ENCODE measurements at regions not wholly inside any gene's neighbourhood (a gene's known extent, or its start where the extent isn't known, plus 50 kb on each side); places are given as distances from the start of the nearest gene placed in this dataset.

DNA sequence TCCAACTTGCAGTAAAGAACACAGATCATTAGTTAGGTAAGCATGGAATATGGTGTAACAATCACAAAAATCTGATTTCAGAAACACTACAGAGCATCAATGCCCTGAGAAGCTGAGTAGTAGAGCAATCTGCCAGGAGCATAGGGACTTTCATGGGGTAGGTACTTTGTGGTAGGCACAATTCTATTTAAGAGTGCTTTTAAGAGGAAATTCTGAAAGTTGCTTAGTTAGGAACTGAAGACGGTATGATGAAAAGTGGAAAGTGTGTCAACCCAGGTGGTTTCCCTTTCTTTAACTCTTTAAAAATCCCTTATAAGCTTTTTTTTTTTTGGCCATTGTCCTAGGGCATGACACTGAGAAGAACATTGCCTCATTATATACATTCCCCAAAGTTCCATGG, 535.7 kb upstream of the FBXO33 start:
- Mint-ChIP-seq H3K4me1 (no peaks in the 10 kb centered on the region), H3K36me3 (ENCODE audit: low read depth) (no peaks in the 10 kb centered on the region), H3K9me3 (peaks cover 6% of the 10 kb centered on the region), H3K4me3 (no peak overlapping the region), H3K27me3 (ENCODE audit: low read depth) (no peaks in the 10 kb centered on the region), H3K27ac (ENCODE audit: unreplicated experiment) (no peak overlapping the region)
- TF ChIP-seq, protein P1, sequence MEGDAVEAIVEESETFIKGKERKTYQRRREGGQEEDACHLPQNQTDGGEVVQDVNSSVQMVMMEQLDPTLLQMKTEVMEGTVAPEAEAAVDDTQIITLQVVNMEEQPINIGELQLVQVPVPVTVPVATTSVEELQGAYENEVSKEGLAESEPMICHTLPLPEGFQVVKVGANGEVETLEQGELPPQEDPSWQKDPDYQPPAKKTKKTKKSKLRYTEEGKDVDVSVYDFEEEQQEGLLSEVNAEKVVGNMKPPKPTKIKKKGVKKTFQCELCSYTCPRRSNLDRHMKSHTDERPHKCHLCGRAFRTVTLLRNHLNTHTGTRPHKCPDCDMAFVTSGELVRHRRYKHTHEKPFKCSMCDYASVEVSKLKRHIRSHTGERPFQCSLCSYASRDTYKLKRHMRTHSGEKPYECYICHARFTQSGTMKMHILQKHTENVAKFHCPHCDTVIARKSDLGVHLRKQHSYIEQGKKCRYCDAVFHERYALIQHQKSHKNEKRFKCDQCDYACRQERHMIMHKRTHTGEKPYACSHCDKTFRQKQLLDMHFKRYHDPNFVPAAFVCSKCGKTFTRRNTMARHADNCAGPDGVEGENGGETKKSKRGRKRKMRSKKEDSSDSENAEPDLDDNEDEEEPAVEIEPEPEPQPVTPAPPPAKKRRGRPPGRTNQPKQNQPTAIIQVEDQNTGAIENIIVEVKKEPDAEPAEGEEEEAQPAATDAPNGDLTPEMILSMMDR (conservative IDR thresholded peaks at IDR 0.05): no peak
- no peak for DNase-seq (ENCODE audit: low read depth, low spot score)

DNA sequence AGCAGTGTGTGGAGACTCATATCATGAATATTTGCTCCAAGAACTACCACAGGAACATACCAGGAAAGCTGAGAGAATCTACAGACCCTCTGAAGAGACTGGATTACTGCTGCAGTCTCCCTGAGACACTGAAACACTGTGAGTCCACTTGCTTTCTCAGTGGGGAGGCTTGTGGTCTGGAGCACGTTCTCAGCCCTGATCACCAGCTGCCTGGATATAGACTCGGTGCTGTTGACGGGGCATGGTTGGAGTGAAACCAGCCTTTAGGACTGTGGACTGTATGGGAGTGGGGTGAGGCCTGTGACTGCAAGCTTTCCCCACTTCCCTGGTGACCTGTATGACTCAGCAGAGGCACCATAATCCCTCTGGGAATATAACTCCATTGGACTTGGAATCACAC, 525.8 kb upstream of the FBXO33 start:
- H3K27me3 Mint-ChIP-seq (ENCODE audit: low read depth): no peaks in the 10 kb centered on the region
- TF ChIP-seq, protein P1 (conservative IDR thresholded peaks at IDR 0.05): no peak
- no peak overlapping the region for H3K27ac Mint-ChIP-seq (ENCODE audit: unreplicated experiment)
- H3K36me3 Mint-ChIP-seq (ENCODE audit: low read depth): peaks cover 6% of the 10 kb centered on the region
- H3K4me3 Mint-ChIP-seq: no peak overlapping the region
- no peaks in the 10 kb centered on the region for H3K4me1 Mint-ChIP-seq
- H3K9me3 Mint-ChIP-seq: peaks cover 17% of the 10 kb centered on the region
- no peak for DNase-seq (ENCODE audit: low read depth, low spot score)

DNA sequence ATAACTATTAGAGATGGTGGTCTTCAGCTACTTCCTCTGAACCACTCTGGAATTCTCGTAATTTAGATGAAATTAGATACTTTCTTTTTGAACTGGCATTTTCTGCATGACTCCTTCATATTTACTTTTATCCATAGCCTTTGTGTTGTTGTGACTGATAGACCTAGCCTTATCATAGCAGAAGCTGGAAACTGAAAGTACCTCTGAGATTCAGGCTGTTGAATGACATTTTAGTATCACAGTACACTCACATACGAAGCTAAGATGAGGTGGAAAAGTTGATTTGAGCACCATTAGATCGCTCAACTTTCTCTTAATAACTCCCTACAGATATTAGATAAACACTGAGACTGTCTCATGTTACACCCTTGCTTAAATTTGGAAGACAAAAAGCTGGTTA, 525.1 kb upstream of the FBXO33 start:
- no peaks in the 10 kb centered on the region for H3K4me1 Mint-ChIP-seq
- H3K27me3 Mint-ChIP-seq (ENCODE audit: low read depth): no peaks in the 10 kb centered on the region
- H3K9me3 Mint-ChIP-seq: peaks cover 17% of the 10 kb centered on the region
- H3K36me3 Mint-ChIP-seq (ENCODE audit: low read depth): peaks cover 11% of the 10 kb centered on the region
- TF ChIP-seq, protein P1 (conservative IDR thresholded peaks at IDR 0.05): no peak
- H3K27ac Mint-ChIP-seq (ENCODE audit: unreplicated experiment): peak overlapping the region; percentile 20
- H3K4me3 Mint-ChIP-seq: no peak overlapping the region
- no peak for DNase-seq (ENCODE audit: low read depth, low spot score)

DNA sequence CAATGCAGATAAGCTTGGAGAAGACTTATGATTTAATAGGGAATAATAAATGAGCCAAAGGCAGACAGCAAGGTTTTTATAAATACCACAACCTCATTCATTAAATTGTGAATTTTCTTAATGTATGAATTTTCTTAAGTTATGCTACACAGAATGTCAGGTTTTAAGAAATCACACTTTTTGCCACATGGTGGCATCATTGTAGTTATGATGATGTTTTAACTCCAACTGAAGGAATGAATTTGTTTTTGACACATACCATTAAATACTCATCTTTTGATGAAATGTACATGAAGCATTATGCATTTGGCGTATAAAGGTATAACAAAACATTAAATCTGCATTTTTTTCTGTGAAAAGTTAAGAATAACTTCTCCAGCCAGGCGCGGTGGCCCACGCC, 524.1 kb upstream of the FBXO33 start:
- H3K4me1 Mint-ChIP-seq: no peaks in the 10 kb centered on the region
- TF ChIP-seq, protein P1 (conservative IDR thresholded peaks at IDR 0.05): peak; percentile 40
- DNase-seq (ENCODE audit: low read depth, low spot score): no peak
- peaks cover 8% of the 10 kb centered on the region for H3K36me3 Mint-ChIP-seq (ENCODE audit: low read depth)
- H3K27me3 Mint-ChIP-seq (ENCODE audit: low read depth): no peaks in the 10 kb centered on the region
- no peak overlapping the region for H3K4me3 Mint-ChIP-seq
- H3K27ac Mint-ChIP-seq (ENCODE audit: unreplicated experiment): no peak overlapping the region
- peaks cover 14% of the 10 kb centered on the region for H3K9me3 Mint-ChIP-seq

DNA sequence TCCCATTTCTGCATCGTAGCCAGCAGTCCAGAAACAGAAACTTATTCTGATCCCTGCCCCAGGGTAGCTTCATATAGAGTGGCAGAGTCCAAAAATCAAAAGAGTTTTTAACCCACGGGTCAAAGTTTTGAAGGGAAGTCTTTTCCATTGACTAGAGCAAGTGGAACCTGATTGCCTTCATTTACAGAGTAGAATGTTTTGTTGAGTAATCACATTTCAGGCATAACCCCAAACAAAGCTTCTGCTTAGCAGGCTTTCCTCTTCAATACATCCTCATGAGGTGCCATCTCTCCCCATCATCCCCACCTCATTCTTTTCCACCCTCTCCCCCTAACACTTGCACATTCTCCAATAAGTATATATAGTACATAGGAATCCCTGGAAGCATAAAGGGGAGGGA, 516.0 kb upstream of the FBXO33 start:
- Mint-ChIP-seq H3K4me1 (no peaks in the 10 kb centered on the region), H3K27me3 (ENCODE audit: low read depth) (no peaks in the 10 kb centered on the region), H3K4me3 (no peak overlapping the region), H3K9me3 (peaks cover 8% of the 10 kb centered on the region), H3K27ac (ENCODE audit: unreplicated experiment) (no peak overlapping the region), H3K36me3 (ENCODE audit: low read depth) (peaks cover 6% of the 10 kb centered on the region)
- TF ChIP-seq, protein P1 (conservative IDR thresholded peaks at IDR 0.05): no peak
- no peak for DNase-seq (ENCODE audit: low read depth, low spot score)

DNA sequence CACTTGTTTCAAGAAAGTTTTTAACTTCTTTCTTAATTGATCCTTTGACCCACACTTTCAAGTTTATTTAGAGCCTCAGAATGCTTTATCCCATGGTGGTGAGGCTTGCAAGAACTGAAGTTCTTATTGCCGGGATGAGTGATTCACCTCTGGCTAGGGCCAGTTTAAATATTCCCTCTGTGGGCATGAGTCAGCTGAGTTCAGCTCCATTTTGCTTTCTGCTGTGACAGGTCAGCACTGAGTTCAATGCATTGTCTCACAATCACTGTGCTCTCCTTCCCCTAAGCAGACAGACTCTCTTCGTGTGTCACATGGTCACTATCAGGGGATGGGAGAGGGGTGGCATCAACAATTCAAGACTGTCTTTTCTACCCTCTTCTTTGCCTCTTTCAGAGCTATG, 514.6 kb upstream of the FBXO33 start:
- H3K4me3 Mint-ChIP-seq: no peak overlapping the region
- no peak overlapping the region for H3K27ac Mint-ChIP-seq (ENCODE audit: unreplicated experiment)
- H3K9me3 Mint-ChIP-seq: peaks cover 2% of the 10 kb centered on the region
- H3K4me1 Mint-ChIP-seq: no peaks in the 10 kb centered on the region
- H3K27me3 Mint-ChIP-seq (ENCODE audit: low read depth): no peaks in the 10 kb centered on the region
- no peak for DNase-seq (ENCODE audit: low read depth, low spot score)
- TF ChIP-seq, protein P1 (conservative IDR thresholded peaks at IDR 0.05): no peak
- no peaks in the 10 kb centered on the region for H3K36me3 Mint-ChIP-seq (ENCODE audit: low read depth)

Measured in neural crest cell (in vitro differentiated cells).